ENCODE measurements at regions not wholly inside any gene's neighbourhood (a gene's known extent, or its start where the extent isn't known, plus 50 kb on each side); places are given as distances from the start of the nearest gene placed in this dataset.

GRCh38 chr18:57915248-57915647 lies 112.1 kb upstream of the ATP8B1 start:
- Mint-ChIP-seq H3K9me3 (ENCODE audit: low read depth) (no peaks in the 10 kb centered on the region), H3K27me3 (peaks cover 4% of the 10 kb centered on the region), H3K36me3 (ENCODE audit: low read depth) (no peaks in the 10 kb centered on the region), H3K4me3 (no peak overlapping the region), H3K4me1 (peaks cover 12% of the 10 kb centered on the region), H3K27ac (no peak overlapping the region)
- DNase-seq, result no peak
- no peak for ATAC-seq
- CTCF ChIA-PET, result interaction anchor here (0.6 kb wide), 2 partner anchors 30 to 89 kb away, joined by 3 read pairs; no protein-coding TSS in a partner anchor
- POLR2A ChIA-PET, result no interaction called here
- intact Hi-C loops (cut with DNase I, micrococcal nuclease), result no loop called here

DNA sequence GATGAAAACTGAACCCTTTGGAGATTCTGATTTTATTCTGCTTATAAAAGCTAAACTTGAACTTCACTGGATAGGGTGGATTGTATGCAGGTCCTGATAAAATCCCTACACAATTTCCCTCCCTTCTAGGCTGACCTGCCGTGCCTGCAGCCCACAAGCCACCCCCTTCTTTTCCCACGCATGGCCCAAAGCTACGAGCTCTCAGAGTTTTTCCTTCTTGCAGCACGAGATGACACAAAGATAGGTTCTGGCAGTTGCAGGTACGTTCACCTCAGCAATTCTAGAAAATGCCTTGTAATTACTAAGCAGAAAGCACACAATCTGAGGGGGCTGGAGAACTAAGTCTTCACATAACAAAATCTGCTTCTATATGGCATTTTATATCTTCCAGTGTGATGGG lies 110.6 kb upstream of the ATP8B1 start:
- Mint-ChIP-seq H3K4me1 (peaks cover 12% of the 10 kb centered on the region), H3K9me3 (ENCODE audit: low read depth) (no peaks in the 10 kb centered on the region), H3K27ac (no peak overlapping the region), H3K4me3 (no peak overlapping the region), H3K36me3 (ENCODE audit: low read depth) (no peaks in the 10 kb centered on the region), H3K27me3 (no peaks in the 10 kb centered on the region)
- intact Hi-C loops (cut with DNase I, micrococcal nuclease), result no loop called here
- ChIA-PET CTCF (interaction anchor here (0.6 to 1.5 kb wide), 2 partner anchors 32 to 144 kb away, joined by 3 read pairs; no protein-coding TSS in a partner anchor), POLR2A (no interaction called here)
- DNase-seq, result no peak
- ATAC-seq, result no peak

DNA sequence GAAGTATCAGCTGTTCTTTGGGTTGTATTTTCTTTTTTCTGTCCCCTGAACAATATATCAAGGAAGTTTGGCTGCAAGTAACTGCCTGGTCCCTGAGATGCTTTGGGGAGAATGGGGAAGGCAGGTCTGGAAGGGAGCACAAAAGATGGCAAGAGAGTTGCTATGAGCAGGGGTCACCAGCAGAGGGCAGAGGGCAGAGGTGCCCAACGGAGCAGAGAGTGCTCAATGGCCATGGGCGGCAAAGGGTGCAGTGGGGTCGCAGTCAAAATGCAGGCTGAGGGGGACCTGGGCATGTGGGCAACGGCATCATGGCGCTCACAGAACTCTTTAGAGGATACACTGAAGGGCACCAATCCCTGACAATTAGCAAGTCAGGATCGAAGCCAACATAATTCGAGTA lies 107.7 kb upstream of the ATP8B1 start:
- Mint-ChIP-seq H3K4me1 (peaks cover 4% of the 10 kb centered on the region), H3K4me3 (no peak overlapping the region), H3K36me3 (ENCODE audit: low read depth) (no peaks in the 10 kb centered on the region), H3K27me3 (peaks cover 8% of the 10 kb centered on the region), H3K27ac (no peak overlapping the region), H3K9me3 (ENCODE audit: low read depth) (no peaks in the 10 kb centered on the region)
- CTCF ChIA-PET, result interaction anchor here (0.6 to 1.5 kb wide), 5 partner anchors 11 to 573 kb away, joined by 3 to 5 read pairs (median 4); no protein-coding TSS in a partner anchor
- ATAC-seq (no peak), DNase-seq (peak; percentile 50)
- POLR2A ChIA-PET, result no interaction called here
- intact Hi-C loops (cut with DNase I, micrococcal nuclease), result no loop called here

DNA sequence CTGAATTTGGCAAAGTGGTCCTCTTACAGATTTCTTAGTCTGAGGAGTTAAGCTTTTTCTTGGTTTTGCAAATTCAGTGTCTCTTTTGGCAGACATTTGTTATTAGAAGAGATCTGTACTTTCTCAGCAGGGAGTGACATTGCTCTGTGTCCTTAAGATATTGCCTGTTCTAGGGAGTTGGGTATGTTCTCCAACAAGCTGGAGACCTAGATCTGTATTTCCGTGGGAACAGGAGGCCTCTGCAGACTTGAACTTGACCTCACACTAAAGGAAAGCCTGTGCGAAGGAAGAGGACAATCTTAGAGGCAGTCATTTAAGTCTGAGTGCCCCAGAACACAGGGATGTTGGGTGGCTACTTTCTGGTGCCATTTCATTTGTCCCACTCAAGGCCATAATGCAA lies 107.0 kb upstream of the ATP8B1 start:
- ChIA-PET CTCF (interaction anchor here (0.5 to 1.5 kb wide), 5 partner anchors 157 to 572 kb away, joined by 3 to 4 read pairs (median 3); no protein-coding TSS in a partner anchor), POLR2A (no interaction called here)
- no peaks in the 10 kb centered on the region for H3K9me3 Mint-ChIP-seq (ENCODE audit: low read depth)
- no peak overlapping the region for H3K4me3 Mint-ChIP-seq
- intact Hi-C loops (cut with DNase I, micrococcal nuclease), result no loop called here
- no peaks in the 10 kb centered on the region for H3K4me1 Mint-ChIP-seq
- peaks cover 10% of the 10 kb centered on the region for H3K27me3 Mint-ChIP-seq
- ATAC-seq (no peak), DNase-seq (no peak)
- no peak overlapping the region for H3K27ac Mint-ChIP-seq
- H3K36me3 Mint-ChIP-seq (ENCODE audit: low read depth), result no peaks in the 10 kb centered on the region

DNA sequence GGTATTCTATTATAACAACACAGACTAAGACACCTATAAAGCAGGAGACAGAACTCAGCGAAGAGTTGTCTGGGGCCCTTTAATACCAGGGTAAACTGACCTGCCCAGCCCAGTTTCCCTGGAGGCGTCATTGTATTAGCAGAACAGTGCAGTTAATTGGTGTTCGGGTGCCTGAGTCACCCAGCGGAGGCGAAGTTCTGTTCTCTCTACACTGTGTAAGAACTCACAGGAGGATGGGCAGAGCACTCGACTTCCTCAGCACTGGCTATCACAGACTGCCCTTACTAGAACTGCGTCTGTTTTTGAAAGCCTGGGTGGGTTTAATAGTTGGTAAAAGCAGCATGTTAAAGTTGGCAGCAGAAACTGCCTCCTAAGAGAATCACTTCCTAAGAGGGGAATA lies 106.5 kb upstream of the ATP8B1 start:
- intact Hi-C loops (cut with DNase I, micrococcal nuclease), result no loop called here
- Mint-ChIP-seq H3K4me3 (no peak overlapping the region), H3K36me3 (ENCODE audit: low read depth) (no peaks in the 10 kb centered on the region), H3K9me3 (ENCODE audit: low read depth) (no peaks in the 10 kb centered on the region), H3K4me1 (no peaks in the 10 kb centered on the region), H3K27ac (no peak overlapping the region), H3K27me3 (peaks cover 10% of the 10 kb centered on the region)
- ChIA-PET CTCF (interaction anchor here (1.5 kb wide), 1 partner anchor 212 kb away, joined by 4 read pairs; no protein-coding TSS in a partner anchor), POLR2A (no interaction called here)
- DNase-seq, result no peak
- ATAC-seq, result no peak

DNA sequence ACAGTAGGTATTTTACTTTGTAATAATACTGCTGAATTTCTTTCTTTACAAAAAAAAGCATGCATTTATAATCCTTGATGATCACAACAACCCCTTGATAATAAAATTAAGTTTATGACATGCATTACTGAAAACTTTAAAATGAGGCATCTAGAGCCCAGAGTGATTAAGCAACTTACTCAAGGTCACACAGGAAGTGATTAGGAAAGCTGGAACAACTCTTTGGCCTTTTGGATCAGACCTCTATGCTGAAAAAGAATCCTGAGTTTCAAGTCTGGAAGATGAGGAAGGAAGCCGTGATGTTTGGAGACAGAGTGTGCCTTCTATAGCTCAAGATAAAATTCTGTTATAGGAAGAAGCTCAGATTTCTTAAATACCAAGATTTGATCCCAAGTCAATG lies 105.0 kb upstream of the ATP8B1 start:
- no peak overlapping the region for H3K4me3 Mint-ChIP-seq
- ATAC-seq, result no peak
- ChIA-PET POLR2A (no interaction called here), CTCF (no interaction called here)
- peaks cover 10% of the 10 kb centered on the region for H3K27me3 Mint-ChIP-seq
- H3K9me3 Mint-ChIP-seq (ENCODE audit: low read depth), result no peaks in the 10 kb centered on the region
- intact Hi-C loops (cut with DNase I, micrococcal nuclease), result no loop called here
- H3K36me3 Mint-ChIP-seq (ENCODE audit: low read depth), result no peaks in the 10 kb centered on the region
- no peak for DNase-seq
- no peak overlapping the region for H3K27ac Mint-ChIP-seq
- H3K4me1 Mint-ChIP-seq, result no peaks in the 10 kb centered on the region

- Mint-ChIP-seq H3K27ac (no peak overlapping the region), H3K4me3 (no peak overlapping the region), H3K27me3 (peaks cover 10% of the 10 kb centered on the region), H3K4me1 (no peaks in the 10 kb centered on the region), H3K9me3 (ENCODE audit: low read depth) (no peaks in the 10 kb centered on the region), H3K36me3 (ENCODE audit: low read depth) (no peaks in the 10 kb centered on the region)
- ATAC-seq, result no peak
- no peak for DNase-seq
- POLR2A ChIA-PET, result no interaction called here
- CTCF ChIA-PET, result interaction anchor here (0.7 kb wide), 1 partner anchor 58 kb away, joined by 3 read pairs; no protein-coding TSS in a partner anchor
- intact Hi-C loops (cut with DNase I, micrococcal nuclease), result no loop called here
Measured at GRCh38 chr18:57907550-57907949, 104.4 kb upstream of the ATP8B1 start.

- peaks cover 10% of the 10 kb centered on the region for H3K27me3 Mint-ChIP-seq
- H3K4me3 Mint-ChIP-seq, result no peak overlapping the region
- ChIA-PET POLR2A (no interaction called here), CTCF (interaction anchor here (0.6 to 0.7 kb wide), 3 partner anchors 15 to 69 kb away, joined by 3 read pairs; no protein-coding TSS in a partner anchor)
- ATAC-seq, result no peak
- no peaks in the 10 kb centered on the region for H3K9me3 Mint-ChIP-seq (ENCODE audit: low read depth)
- no peak overlapping the region for H3K27ac Mint-ChIP-seq
- H3K4me1 Mint-ChIP-seq, result no peaks in the 10 kb centered on the region
- DNase-seq, result no peak
- no peaks in the 10 kb centered on the region for H3K36me3 Mint-ChIP-seq (ENCODE audit: low read depth)
- intact Hi-C loops (cut with DNase I, micrococcal nuclease), result no loop called here
Measured at GRCh38 chr18:57906852-57907251, 103.7 kb upstream of the ATP8B1 start.

DNA sequence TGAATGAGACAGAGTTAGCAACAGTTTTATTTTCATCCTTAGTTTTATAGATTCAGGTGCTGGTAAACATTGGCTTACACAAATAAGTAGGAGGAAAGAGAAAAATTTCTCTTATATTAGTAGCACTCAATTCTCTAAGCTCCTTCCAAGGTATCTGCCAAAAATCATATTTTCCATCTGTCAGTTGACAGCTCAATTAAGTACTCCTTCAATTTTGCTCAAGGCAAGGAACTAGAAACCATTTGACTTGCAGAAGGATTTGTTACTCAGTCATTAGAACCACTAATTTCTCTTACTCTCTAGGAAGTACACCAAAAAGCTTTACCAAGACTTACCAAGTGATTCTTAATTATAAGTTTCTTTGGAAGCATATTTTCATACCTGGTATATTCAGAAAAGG lies 101.4 kb upstream of the ATP8B1 start:
- ChIA-PET POLR2A (no interaction called here), CTCF (interaction anchor here (1.6 to 2.2 kb wide), 2 partner anchors 16 to 23 kb away, joined by 4 to 5 read pairs; no protein-coding TSS in a partner anchor)
- no peaks in the 10 kb centered on the region for H3K36me3 Mint-ChIP-seq (ENCODE audit: low read depth)
- H3K27me3 Mint-ChIP-seq, result peaks cover 10% of the 10 kb centered on the region
- intact Hi-C loops (cut with DNase I, micrococcal nuclease), result no loop called here
- no peak for DNase-seq
- no peak overlapping the region for H3K4me3 Mint-ChIP-seq
- H3K4me1 Mint-ChIP-seq, result no peaks in the 10 kb centered on the region
- H3K27ac Mint-ChIP-seq, result no peak overlapping the region
- no peak for ATAC-seq
- no peaks in the 10 kb centered on the region for H3K9me3 Mint-ChIP-seq (ENCODE audit: low read depth)

- no peak for ATAC-seq
- CTCF ChIA-PET, result no interaction called here
- H3K36me3 Mint-ChIP-seq (ENCODE audit: low read depth), result no peaks in the 10 kb centered on the region
- no peaks in the 10 kb centered on the region for H3K4me1 Mint-ChIP-seq
- POLR2A ChIA-PET, result no interaction called here
- intact Hi-C loops (cut with DNase I, micrococcal nuclease), result no loop called here
- H3K4me3 Mint-ChIP-seq, result no peak overlapping the region
- H3K27ac Mint-ChIP-seq, result no peak overlapping the region
- H3K27me3 Mint-ChIP-seq, result peaks cover 11% of the 10 kb centered on the region
- no peaks in the 10 kb centered on the region for H3K9me3 Mint-ChIP-seq (ENCODE audit: low read depth)
- no peak for DNase-seq
Measured at GRCh38 chr18:57902721-57903120, 99.6 kb upstream of the ATP8B1 start.

GRCh38 chr18:57901825-57902589 lies 98.9 kb upstream of the ATP8B1 start:
- Mint-ChIP-seq H3K36me3 (ENCODE audit: low read depth) (no peaks in the 10 kb centered on the region), H3K4me3 (no peak overlapping the region), H3K4me1 (no peaks in the 10 kb centered on the region), H3K27ac (no peak overlapping the region), H3K9me3 (ENCODE audit: low read depth) (no peaks in the 10 kb centered on the region), H3K27me3 (peaks cover 11% of the 10 kb centered on the region)
- DNase-seq, result no peak
- intact Hi-C loops (cut with DNase I, micrococcal nuclease), result no loop called here
- CTCF ChIA-PET, result no interaction called here
- no peak for ATAC-seq
- POLR2A ChIA-PET, result no interaction called here

DNA sequence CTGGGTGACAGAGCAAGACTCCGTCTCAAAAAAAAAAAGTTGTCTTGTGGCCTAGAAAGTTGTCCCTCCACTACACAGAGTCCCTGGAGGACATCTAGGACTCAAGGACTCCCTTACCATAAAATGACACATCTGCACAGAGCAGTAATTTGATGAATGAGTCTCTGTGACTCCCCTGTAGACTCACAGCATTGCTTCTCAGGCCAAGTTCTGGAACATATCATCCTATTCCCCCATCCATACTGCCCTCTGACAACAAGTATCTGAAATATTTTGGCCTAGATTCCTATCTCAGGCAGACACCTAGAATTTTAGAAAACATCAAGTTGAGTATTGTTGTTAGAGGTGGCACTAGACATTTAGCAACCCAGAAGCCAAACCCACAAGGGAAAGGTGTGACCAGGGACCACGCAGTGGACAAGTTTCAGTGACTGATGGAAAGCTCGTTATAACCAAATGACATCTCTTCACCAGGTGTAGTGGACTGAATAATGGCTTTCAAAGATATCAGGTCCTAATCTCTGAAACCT lies 97.9 kb upstream of the ATP8B1 start:
- CTCF ChIA-PET, result no interaction called here
- H3K9me3 Mint-ChIP-seq (ENCODE audit: low read depth), result no peaks in the 10 kb centered on the region
- POLR2A ChIA-PET, result no interaction called here

More for the DNA sequence above, 97.9 kb upstream of the ATP8B1 start:
- DNase-seq (no peak), ATAC-seq (no peak)
- Mint-ChIP-seq H3K27me3 (peaks cover 5% of the 10 kb centered on the region), H3K4me3 (no peak overlapping the region), H3K36me3 (ENCODE audit: low read depth) (no peaks in the 10 kb centered on the region), H3K4me1 (no peaks in the 10 kb centered on the region), H3K27ac (no peak overlapping the region)
- intact Hi-C loops (cut with DNase I, micrococcal nuclease), result no loop called here
